Inflammatory macrophage treated with lipopolysaccharide for 4 hours (primary cell): ENCODE measurements at regions not wholly inside any gene's neighbourhood (a gene's known extent, or its start where the extent isn't known, plus 50 kb on each side); places are given as distances from the start of the nearest gene placed in this dataset.
A peak's percentile ranks its signal among the peaks of the same experiment; 100 is the strongest.
"Not testable (repeated sequence)": the region's sequence is repeated elsewhere in the genome, so short reads cannot be mapped to it uniquely, and the experiment has no call there.

Source experiments
- DNase-seq: peaks from one replicate; pipeline ENCODE4 v3.0.0-alpha.2; 2020

GRCh38 chr2:190150413-190150812 is 87.9 kb upstream of the MSTN start:
- no peak for DNase-seq

- no peak for DNase-seq
Measured at GRCh38 chr2:190149908-190150307, 87.4 kb upstream of the MSTN start.

- DNase-seq: no peak
Measured at GRCh38 chr2:190149200-190149599, 86.7 kb upstream of the MSTN start.

GRCh38 chr2:190146109-190146508 is 83.6 kb upstream of the MSTN start:
- not testable (repeated sequence) for DNase-seq

- DNase-seq: not testable (repeated sequence)
Measured at GRCh38 chr2:190140474-190140873, 77.9 kb upstream of the MSTN start.

- DNase-seq: no peak
Measured at GRCh38 chr2:190139371-190139770, 76.8 kb upstream of the MSTN start.

- no peak for DNase-seq
Measured at GRCh38 chr2:190138032-190138431, 75.5 kb upstream of the MSTN start.

GRCh38 chr2:190137561-190137960 is 75.0 kb upstream of the MSTN start:
- DNase-seq: no peak

- no peak for DNase-seq
Measured at GRCh38 chr2:190136825-190137224, 74.3 kb upstream of the MSTN start.

GRCh38 chr2:190136259-190136658 is 73.7 kb upstream of the MSTN start:
- DNase-seq: no peak

GRCh38 chr2:190129421-190130199 is 67.1 kb upstream of the MSTN start:
- DNase-seq: no peak

GRCh38 chr2:190127651-190128050 is 65.1 kb upstream of the MSTN start:
- DNase-seq: no peak

- no peak for DNase-seq
Measured at GRCh38 chr2:190126798-190127197, 64.3 kb upstream of the MSTN start.

GRCh38 chr2:190123956-190124355 is 61.4 kb upstream of the MSTN start:
- no peak for DNase-seq

- peak; percentile 19 for DNase-seq
Measured at GRCh38 chr2:190121971-190122370, 59.4 kb upstream of the MSTN start.

GRCh38 chr2:190121305-190121704 is 58.8 kb upstream of the MSTN start:
- peak; percentile 25 for DNase-seq

GRCh38 chr2:190119923-190120590 is 57.5 kb upstream of the MSTN start:
- no peak for DNase-seq

GRCh38 chr2:190119257-190119656 is 56.7 kb upstream of the MSTN start:
- no peak for DNase-seq

GRCh38 chr2:190117305-190117704 is 54.8 kb upstream of the MSTN start:
- DNase-seq: no peak

- DNase-seq: no peak
Measured at GRCh38 chr2:190113000-190113399, 50.5 kb upstream of the MSTN start.
